Mucosa of rectum (tissue), 2 donors: ENCODE measurements at regions not wholly inside any gene's neighbourhood (a gene's known extent, or its start where the extent isn't known, plus 50 kb on each side); places are given as distances from the start of the nearest gene placed in this dataset.
"Not testable (repeated sequence)": the region's sequence is repeated elsewhere in the genome, so short reads cannot be mapped to it uniquely, and the experiment has no call there.

Experiments used
- H3K27ac ChIP-seq, 2 donors: one replicate each; pipeline ENCODE4 v1.7.0; 2013; ENCODE audit warnings: inconsistent platforms in 2 of 2, low read depth in 2 of 2, low read length in 2 of 2
- H3K27me3 ChIP-seq, 2 donors: one replicate each; pipeline ENCODE4 v1.7.0; 2013; ENCODE audit warnings: low read length in 2 of 2; ENCODE audit not compliant: control insufficient read depth in 2 of 2, insufficient read depth in 2 of 2
- H3K36me3 ChIP-seq, 2 donors: one replicate each; pipeline ENCODE4 v1.7.0; 2013; ENCODE audit warnings: low read length in 2 of 2; ENCODE audit not compliant: control insufficient read depth in 2 of 2, insufficient read depth in 2 of 2
- H3K4me1 ChIP-seq, 2 donors: one replicate each; pipeline ENCODE4 v1.7.0; 2013; ENCODE audit warnings: low read length in 2 of 2, mild to moderate bottlenecking in 1 of 2; ENCODE audit not compliant: control insufficient read depth in 2 of 2, insufficient read depth in 2 of 2
- H3K4me3 ChIP-seq, 2 donors: one replicate each; pipeline ENCODE4 v1.7.0; 2013; ENCODE audit warnings: low read length in 2 of 2
- H3K9ac ChIP-seq, 2 donors: one replicate each; pipeline ENCODE4 v1.7.0; 2013; ENCODE audit warnings: low read length in 2 of 2, low read depth in 1 of 2, mild to moderate bottlenecking in 1 of 2
- H3K9me3 ChIP-seq, 2 donors: one replicate each; pipeline ENCODE4 v1.7.0; 2013; ENCODE audit warnings: low read length in 2 of 2; ENCODE audit not compliant: control insufficient read depth in 2 of 2
- donor health status: healthy.
- donor health status: Normal muscosa, but diverticular disease.

DNA sequence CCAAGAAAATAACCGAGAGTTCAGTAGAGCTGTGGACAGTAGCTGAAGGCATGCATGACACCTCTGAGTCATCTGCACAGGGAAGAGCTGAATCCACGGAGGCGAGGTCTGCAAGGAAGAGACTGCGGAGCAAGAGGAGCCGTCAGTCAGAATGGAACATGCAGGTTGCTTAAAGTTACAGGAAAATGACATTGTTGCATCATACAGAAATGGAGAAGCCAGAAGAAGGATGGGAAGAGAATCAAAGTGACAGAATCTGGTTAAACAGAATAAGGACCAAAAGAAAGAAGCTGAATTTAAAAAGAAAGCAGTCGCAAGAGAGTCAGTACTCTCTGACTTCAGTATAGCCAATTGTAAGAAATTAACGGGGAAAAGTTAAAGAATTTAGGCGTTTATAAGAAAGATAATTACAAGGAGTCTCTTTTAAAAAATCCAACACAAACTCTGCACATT lies 533.8 kb downstream of the ADCYAP1 start:
- Histone ChIP-seq H3K9me3 (no peaks in the 10 kb centered on the region), H3K9ac (no peak overlapping the region), H3K36me3 (no peaks in the 10 kb centered on the region), H3K4me3 (no peak overlapping the region), H3K27ac (no peak overlapping the region), H3K27me3 (no peaks in the 10 kb centered on the region), H3K4me1 (no peaks in the 10 kb centered on the region)

DNA sequence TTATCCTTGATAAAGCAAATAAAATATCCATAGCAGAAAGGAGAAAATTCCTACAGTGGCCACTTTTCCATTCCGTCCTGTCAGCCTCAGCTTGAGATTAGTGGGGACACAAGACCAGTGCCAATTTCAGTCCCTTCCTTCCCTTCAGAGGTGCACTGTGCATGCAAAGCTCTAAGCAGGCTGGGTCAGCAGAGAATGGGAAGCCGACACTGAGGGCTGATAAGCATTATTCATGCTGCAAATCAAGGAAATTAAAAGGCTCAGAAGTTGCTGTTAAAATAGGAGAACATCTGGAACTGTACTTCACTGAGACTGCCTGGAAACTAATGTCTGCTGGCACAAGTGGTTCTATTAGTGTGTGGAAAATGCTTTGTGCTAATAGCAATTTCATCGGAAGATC lies 534.3 kb downstream of the ADCYAP1 start:
- Histone ChIP-seq H3K27me3 (no peaks in the 10 kb centered on the region), H3K36me3 (no peaks in the 10 kb centered on the region), H3K9me3 (no peaks in the 10 kb centered on the region), H3K9ac (no peak overlapping the region), H3K27ac (no peak overlapping the region), H3K4me1 (no peaks in the 10 kb centered on the region), H3K4me3 (no peak overlapping the region)

DNA sequence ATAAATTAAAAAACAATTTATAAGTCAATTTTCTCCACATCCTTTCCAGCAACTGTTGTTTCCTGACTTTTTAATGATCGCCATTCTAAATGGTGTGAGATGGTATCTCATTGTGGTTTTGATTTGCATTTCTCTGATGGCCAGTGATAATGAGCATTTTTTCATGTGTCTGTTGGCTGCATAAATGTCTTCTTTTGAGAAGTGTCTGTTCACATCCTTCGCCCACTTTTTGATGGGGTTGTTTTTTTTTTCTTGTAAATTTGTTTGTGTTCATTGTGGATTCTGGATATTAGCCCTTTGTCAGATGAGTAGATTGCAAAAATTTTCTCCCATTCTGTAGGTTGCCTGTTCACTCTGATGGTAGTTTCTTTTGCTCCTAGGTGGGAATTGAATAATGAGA lies 539.4 kb downstream of the ADCYAP1 start:
- not testable (repeated sequence) for H3K27ac ChIP-seq, H3K36me3 ChIP-seq, H3K9ac ChIP-seq, H3K4me1 ChIP-seq, H3K4me3 ChIP-seq, H3K27me3 ChIP-seq, H3K9me3 ChIP-seq

DNA sequence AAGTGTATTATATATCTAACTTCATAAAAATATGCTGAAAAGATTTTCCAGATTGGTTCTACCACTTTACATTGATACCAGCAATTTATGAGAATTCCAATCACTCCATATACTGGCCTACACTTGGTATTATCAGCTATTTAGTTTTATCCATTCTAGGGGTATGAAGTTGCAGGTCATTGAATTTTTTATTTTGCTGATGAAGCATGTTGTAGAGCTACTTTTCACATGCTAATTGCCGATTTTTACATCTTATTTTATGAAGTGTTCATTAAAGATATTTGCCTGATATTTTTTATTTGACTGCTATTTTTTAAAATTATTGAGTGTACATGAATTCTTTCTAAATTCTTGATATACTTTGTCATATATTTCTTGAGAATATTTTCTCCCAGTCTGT lies 542.1 kb downstream of the ADCYAP1 start:
- no peak overlapping the region for H3K4me3 ChIP-seq
- H3K4me1 ChIP-seq, result no peaks in the 10 kb centered on the region
- H3K27me3 ChIP-seq, result no peaks in the 10 kb centered on the region
- peaks cover 0 to 7% of the 10 kb centered on the region in 2 donors for H3K9me3 ChIP-seq
- H3K36me3 ChIP-seq, result no peaks in the 10 kb centered on the region
- H3K9ac ChIP-seq, result no peak overlapping the region
- no peak overlapping the region for H3K27ac ChIP-seq

DNA sequence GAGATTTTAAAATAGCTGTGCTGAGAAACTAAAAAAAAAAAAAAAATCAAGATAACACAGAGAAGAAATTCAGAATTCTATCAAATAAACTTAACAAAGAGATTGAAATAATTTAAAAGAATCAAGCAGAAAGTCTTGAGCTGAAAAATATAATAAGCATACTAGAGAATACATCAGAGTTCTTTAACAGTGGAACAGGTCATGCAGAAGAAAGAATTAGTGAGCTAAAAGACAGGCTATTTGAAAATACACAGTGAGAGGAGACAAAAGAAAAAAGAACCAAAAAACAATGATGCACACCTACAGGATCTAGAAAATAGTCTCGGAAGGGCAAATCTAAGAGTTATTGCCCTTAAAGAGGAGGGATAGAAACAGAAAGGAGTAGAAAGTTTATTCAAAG lies 548.1 kb downstream of the ADCYAP1 start:
- H3K27me3 ChIP-seq, result no peaks in the 10 kb centered on the region
- peaks cover 0 to 8% of the 10 kb centered on the region in 2 donors for H3K9me3 ChIP-seq
- H3K4me3 ChIP-seq, result no peak overlapping the region
- H3K27ac ChIP-seq, result no peak overlapping the region
- no peaks in the 10 kb centered on the region for H3K4me1 ChIP-seq
- H3K9ac ChIP-seq, result no peak overlapping the region
- H3K36me3 ChIP-seq, result no peaks in the 10 kb centered on the region

DNA sequence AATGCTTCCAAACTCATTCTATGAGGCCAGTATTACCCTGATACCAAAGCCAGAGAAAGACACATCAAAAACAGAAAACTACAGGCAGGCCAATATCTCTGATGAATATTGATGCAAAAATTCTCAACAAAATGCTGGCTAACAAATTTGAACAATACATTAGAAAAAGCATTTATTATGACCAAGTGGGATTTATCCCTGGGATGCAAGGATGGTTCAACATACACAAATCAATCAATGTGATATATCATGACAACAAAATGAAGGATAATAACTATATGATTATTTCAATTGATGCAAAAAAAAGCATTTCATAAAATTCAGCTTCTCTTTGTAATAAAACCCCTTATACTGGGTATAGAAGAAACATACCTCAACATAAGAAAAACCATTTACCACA lies 550.9 kb downstream of the ADCYAP1 start:
- Histone ChIP-seq H3K4me1 (no peaks in the 10 kb centered on the region), H3K9me3 (peaks cover 0 to 8% of the 10 kb centered on the region in 2 donors), H3K27me3 (no peaks in the 10 kb centered on the region), H3K36me3 (no peaks in the 10 kb centered on the region), H3K9ac (no peak overlapping the region), H3K4me3 (no peak overlapping the region), H3K27ac (no peak overlapping the region)

DNA sequence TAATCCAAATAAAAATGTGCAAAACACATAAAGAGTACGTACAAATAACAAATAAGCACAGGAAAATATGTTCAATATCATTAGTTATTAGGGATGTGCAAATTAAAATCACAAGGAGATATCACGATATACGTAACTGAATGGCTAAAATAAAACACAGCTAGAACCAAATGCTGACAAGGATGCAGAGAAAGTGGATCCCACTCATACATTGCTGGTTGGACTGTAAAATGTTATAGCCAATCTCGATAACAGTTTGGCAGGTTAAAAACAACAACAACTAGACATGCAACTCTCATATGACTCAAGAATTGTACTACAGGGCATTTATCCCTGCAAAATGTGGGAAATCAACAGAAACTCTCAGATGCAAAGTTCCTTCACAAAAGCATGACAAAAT lies 553.9 kb downstream of the ADCYAP1 start:
- no peaks in the 10 kb centered on the region for H3K4me1 ChIP-seq
- no peak overlapping the region for H3K27ac ChIP-seq
- no peaks in the 10 kb centered on the region for H3K27me3 ChIP-seq
- no peaks in the 10 kb centered on the region for H3K9me3 ChIP-seq
- H3K9ac ChIP-seq, result no peak overlapping the region
- no peak overlapping the region for H3K4me3 ChIP-seq
- H3K36me3 ChIP-seq, result no peaks in the 10 kb centered on the region

DNA sequence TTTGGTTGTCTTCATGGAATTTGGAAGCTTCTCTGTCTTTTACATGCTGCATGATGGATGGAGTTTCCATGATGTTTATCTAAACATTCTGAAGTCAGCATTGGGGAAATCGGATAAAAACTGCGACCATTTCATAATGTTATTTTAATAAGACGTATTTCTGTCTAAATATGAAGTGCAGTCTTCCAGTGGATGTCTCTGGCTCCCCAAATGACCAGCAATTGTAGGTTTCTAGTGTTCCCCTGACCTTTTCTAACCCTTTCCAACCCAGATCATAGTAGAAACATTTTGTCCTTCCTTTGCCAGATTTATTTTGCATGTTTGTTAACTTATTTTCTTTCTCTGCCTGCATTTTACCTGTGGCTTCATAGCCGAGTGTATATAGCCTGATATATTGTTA lies 559.3 kb downstream of the ADCYAP1 start:
- H3K4me3 ChIP-seq, result no peak overlapping the region
- H3K27me3 ChIP-seq, result no peaks in the 10 kb centered on the region
- peaks cover 0 to 1% of the 10 kb centered on the region in 2 donors for H3K9me3 ChIP-seq
- no peaks in the 10 kb centered on the region for H3K4me1 ChIP-seq
- no peaks in the 10 kb centered on the region for H3K36me3 ChIP-seq
- H3K9ac ChIP-seq, result no peak overlapping the region
- no peak overlapping the region for H3K27ac ChIP-seq

DNA sequence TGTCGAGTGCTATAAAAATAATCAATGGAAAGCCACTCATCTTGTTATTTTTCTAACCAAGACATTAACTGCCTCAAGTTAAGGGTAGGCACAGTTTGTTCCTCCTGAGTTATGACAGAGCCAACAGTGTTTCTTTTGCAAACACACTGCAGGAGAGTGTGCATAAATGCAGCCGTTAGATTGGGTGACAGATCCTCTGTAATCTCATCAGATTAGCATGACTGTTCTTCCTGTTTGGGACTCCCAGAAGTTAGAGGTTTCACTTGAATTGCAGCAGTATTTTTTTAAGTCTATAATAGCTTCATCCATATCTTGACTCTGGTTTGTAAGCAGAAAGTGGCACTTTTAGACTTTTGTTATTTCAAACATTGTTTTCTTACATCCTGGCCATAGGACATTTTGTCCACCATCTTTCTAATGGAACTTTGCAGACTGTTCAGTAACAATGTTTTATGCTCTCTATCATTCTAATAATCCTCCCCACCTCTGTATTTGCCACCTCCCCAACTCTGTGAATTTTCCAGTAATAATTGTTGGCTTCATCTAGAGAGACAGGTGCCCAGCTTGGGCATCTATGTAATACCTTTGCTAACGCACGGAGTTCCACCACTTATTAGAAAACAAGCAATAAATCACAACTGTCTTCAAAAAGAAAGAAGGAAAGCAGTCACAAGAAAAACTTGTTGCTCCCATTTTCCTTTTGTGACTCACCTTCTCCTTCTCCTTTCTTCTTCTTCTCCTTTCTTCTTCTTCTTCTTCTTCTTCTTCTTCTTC lies 560.0 kb downstream of the ADCYAP1 start:
- H3K27me3 ChIP-seq, result no peaks in the 10 kb centered on the region
- no peaks in the 10 kb centered on the region for H3K36me3 ChIP-seq
- no peak overlapping the region for H3K9ac ChIP-seq
- H3K27ac ChIP-seq, result no peak overlapping the region
- no peaks in the 10 kb centered on the region for H3K4me1 ChIP-seq
- H3K9me3 ChIP-seq, result peaks cover 0 to 1% of the 10 kb centered on the region in 2 donors
- H3K4me3 ChIP-seq, result no peak overlapping the region

DNA sequence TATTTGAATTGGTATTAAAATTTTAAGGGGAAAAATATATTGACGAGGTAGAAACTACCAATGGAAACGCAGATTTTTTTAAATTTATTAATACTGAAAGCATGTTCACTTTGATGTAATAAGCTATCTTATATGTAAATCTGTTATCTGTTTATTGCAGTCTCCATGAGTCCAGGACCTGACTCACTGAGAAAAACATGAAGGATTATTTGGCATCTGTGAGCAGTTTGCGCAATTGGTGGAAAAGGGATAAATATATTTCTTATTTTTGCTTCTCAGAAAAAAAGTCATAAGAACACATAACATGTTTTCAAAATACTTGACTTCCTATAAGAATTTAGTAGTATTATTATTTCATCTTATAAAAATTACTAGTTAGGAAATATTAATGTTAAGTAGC lies 561.4 kb downstream of the ADCYAP1 start:
- no peak overlapping the region for H3K4me3 ChIP-seq
- no peaks in the 10 kb centered on the region for H3K27me3 ChIP-seq
- no peak overlapping the region for H3K27ac ChIP-seq
- H3K9me3 ChIP-seq, result peaks cover 0 to 1% of the 10 kb centered on the region in 2 donors
- no peak overlapping the region for H3K9ac ChIP-seq
- no peaks in the 10 kb centered on the region for H3K36me3 ChIP-seq
- no peaks in the 10 kb centered on the region for H3K4me1 ChIP-seq
